Hypothalamus (tissue), 51 donors: ENCODE measurements at regions not wholly inside any gene's neighbourhood (a gene's known extent, or its start where the extent isn't known, plus 50 kb on each side); places are given as distances from the start of the nearest gene placed in this dataset.

ENCODE experiments used
- DNase-seq, 51 donors: peaks; one replicate each; lab custom pipeline; 2025; lab: John Stamatoyannopoulos, UW

GRCh38 chr14:49527221-49527620 lies 59.0 kb downstream of the RPS29 start:
- DNase-seq: no peak

DNA sequence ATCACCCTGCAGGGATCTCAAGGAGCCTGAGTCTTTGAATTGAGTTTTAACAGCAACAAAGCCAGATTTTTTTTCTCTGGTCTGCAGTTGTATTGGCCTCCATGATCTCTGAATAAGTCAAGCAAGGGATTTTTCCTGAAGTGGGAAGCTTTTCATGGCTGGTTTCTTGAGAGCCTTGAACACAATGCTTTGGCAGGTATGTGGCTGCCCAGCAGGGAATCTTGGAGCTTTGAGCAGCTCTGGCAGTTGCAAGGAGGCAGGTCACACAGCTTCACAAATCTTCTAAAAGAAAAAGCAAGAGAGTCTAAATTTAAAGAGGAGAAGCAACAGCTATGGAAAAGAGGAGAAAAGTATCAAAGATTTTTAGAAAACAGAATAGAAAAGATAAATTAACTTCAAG lies 60.1 kb downstream of the RPS29 start:
- DNase-seq: no peak

DNA sequence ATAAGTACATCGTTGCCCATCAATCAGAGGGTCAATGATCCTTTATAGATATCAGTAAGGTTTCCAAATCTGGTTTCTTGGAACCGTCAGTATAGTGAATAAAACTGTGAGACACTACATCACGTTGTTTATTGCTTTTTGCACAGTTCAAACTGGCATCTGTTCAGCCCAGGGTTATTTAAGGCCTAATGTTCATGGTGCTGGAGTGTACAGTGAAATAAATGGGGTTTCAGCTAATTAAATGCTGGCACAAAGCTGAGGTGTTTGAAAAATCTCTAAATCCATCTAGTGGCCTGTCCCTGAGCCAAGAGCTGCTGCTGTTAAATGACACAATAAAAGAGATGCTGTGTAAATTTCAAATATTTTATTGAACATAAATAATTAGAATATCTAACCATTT lies 69.9 kb downstream of the RPS29 start:
- DNase-seq: no peak

- DNase-seq: no peak
Observed at GRCh38 chr14:49512571-49512970, 73.6 kb downstream of the RPS29 start.

DNA sequence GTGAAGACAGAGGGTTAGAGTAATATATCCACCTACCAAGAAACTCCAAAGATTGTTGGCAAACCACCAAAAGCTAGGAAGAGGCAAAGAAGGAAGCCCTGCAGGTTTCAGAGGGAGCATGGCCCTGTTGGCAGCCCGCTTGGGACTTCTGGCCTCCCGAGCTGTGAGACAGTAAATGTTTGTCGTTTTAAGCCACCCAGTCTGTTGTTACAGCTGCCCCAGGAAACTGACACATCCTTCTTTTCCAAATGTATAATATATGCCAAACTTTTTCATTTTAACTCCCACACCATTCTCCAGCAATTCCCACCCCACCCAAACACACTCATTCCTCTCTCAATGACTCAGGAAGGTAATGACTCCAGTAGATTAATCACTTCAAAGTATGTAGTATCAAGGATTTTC lies 74.0 kb downstream of the RPS29 start:
- DNase-seq: peak in 1 of 51 donors; percentile 20

DNA sequence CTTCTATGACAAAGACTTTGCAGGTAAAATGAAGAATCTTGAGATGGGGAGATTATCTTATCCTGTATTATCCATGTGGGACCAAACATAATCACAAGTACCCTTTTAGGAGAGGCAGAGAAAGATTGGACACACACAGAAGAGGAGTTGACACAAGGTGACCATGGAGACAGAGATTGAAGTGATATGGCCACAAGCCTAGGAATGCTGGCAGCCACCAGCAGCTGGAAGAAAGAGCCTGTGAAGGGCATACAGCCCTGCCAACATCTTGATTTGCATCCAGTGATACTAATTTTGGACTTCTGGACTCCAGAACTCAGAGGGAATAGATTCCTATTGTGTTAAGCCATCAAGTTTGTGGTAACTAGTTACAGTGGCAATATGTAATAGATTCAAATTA lies 78.1 kb downstream of the RPS29 start:
- DNase-seq: no peak

DNA sequence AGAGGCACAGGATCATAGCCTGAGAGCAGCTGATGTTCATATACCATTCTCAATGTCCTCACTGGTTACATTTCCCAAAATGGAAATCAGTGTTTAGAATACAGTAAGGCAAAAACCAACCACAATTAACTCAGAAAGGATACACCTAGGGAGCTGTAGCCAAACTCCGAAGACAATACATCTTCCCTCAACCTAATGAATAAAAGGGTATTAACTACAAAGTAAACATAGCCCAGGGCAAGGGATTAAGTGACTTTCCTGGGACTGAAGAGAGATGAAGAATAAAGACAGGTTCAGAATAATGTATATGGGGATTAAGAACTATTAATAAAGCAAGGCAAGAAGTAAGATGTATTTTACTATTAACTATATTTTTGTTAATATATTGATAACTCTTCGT lies 79.5 kb downstream of the RPS29 start:
- no peak for DNase-seq

- DNase-seq: no peak
Observed at GRCh38 chr14:49505041-49505766, 81.0 kb downstream of the RPS29 start.

GRCh38 chr14:49497725-49498348 lies 88.3 kb downstream of the RPS29 start:
- DNase-seq: peak in 3 of 51 donors; percentile 1 to 41 (median 11)

GRCh38 chr14:49497267-49497666 lies 88.9 kb downstream of the RPS29 start:
- no peak for DNase-seq

DNA sequence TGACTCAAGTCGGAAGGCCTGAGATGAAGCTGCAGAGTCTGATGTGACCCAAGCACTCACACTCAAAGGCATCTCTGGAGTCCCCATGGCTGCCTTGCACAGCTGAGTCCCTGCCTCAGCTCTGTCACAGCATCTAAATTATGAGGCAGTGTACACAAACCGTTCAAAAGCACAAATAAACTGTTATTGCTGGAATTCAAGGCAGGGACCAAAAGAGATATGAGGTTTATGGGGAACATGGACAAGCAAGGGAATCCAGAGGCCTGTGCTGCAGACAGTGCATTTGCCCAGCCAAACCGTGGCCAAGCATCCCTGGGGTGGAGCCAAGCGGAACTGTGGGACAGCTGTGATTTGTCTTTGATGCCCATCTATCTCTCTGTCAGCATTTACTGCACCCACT lies 91.3 kb downstream of the RPS29 start:
- no peak for DNase-seq

GRCh38 chr14:49493557-49493956 lies 92.6 kb downstream of the RPS29 start:
- no peak for DNase-seq

DNA sequence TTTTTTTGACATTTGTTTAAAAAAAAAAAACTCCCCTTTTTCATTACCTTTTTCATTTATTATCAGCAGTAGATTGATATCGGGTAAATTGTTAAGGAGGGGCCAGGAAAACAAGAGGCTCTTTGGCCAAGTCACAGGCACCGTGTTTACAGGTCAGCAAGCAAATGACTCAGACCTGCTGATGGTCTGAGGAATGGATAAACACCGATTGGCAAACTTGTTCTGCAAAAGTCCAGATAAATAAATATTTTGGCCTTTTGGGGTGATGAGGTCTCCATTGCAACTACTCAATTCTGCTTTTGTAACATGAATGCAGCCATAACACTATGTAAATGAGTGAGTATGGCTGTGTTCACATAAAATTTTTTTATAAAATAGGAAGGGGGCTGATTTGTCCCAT lies 94.0 kb downstream of the RPS29 start:
- DNase-seq: no peak

- no peak for DNase-seq
Observed at GRCh38 chr14:49489341-49489740, 96.8 kb downstream of the RPS29 start.

DNA sequence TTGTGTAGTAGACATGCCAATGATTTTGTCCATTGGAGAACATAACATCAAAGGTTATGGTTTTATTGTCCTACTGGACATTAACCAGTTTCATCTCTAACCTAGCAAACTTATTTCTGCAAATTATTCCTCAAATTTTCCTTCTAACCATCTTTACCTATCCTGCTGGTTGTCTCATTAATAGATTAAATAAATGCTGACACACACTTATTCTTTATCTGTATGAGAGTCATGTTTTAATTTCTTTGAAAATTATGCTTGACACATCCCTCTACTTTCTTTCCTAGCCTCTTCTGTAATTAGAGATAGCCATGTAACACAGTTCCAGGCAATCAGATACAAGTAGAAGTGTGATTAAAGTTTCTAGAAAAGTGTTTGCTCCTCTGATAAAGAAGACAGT lies 98.9 kb downstream of the RPS29 start:
- DNase-seq: no peak

DNA sequence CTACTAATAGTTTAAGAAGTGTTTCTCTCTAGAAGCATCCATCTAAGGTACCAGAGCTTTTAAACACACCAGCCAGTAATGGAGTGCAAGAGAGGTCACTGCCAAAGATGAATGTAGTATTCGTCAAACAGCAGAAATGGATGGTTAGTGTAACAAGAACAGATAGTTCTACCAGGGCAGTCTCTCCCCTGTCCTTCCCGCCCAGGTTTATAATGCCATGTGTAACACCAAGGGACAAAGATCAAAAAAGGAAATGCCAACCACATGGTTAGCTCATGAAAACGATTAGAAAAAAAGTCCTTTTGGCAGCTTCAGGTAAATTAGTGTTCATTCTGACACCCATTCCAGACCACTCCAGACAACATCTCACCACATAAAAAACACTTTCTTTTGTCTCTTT lies 100.9 kb downstream of the RPS29 start:
- DNase-seq: no peak

DNA sequence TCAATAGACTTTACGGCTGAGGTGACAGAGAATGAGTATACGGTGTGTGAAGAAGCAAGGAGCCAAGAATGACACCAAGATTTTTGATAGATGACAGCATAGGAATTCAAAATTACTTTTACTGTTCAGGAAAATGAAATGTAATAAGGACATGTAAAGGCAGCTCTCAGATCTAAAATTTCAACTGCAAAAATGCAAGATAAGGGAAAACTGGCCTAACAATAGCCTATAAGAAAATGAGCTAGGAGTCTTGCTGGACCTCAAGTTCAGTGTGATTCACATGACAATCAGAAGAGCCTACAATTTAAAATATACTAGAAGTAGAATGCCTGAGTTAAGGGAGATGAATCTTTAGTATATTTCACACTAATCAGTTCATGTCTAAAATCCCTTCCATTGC lies 102.0 kb downstream of the RPS29 start:
- no peak for DNase-seq

DNA sequence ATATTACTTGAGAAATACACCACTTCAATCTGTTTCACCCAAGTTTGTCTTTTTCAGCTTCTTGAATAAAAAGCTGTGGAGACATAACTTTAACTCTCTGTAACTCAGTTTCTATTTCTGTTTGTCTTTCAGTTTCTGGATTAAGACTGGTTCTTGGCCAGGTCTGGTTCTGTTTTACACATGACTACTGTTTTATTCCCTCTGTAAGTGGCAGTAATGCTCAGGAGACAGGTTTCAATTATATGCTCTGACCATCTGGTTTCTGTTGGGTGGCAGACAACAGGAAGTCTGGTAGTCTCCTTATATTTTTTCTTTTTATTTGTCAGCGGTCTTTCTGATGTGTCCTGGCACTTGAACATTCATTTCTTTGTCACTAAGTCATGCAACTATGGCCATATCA lies 102.9 kb downstream of the RPS29 start:
- DNase-seq: no peak

DNA sequence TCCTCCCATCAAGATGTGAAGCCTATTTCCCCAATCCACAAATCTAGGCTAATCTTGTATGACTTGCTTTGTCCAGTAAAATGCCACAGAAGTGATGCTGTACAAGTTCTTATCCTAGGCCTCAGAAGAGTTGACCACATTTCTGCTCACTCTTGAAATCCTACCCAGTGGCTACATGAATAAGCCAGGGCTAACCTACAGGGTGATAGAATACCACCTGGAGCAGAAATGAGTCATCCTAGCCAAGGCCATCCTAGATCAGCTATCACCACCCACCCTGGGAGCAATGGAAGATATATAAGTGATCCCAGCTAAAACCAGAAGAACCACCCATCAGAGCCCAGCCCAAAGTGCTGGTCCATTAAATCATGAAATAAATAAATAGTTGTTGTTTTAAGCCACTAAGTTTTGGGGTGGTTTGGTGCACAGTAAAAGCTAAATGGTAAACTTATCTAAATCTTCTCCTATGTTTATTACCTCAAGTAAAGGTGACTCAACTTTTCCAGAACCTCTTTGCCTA lies 105.1 kb downstream of the RPS29 start:
- DNase-seq: no peak

- no peak for DNase-seq
Observed at GRCh38 chr14:49480053-49480760, 106.0 kb downstream of the RPS29 start.

DNA sequence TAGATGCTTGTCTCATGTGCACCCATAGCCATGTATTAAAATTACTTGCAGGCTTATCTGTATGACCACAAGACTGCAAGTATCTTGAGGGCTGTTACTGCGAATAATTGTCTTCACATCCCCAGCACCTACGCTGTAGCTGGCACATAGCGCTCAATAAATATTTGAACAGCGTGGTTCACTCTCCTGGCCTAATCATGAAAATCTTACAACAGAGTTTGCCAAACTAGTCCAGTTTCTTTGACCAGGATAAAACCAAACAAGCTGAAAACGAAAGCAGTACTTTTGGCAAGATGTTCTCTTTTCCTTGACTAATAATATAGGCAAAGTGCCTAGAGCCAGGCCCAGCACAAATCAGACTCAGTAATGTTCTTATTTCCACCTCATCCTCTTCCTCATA lies 106.7 kb downstream of the RPS29 start:
- DNase-seq: no peak

- no peak for DNase-seq
Observed at GRCh38 chr14:49478784-49479183, 107.4 kb downstream of the RPS29 start.
